CD4-positive, alpha-beta memory T cell (primary cell): ENCODE measurements at regions not wholly inside any gene's neighbourhood (a gene's known extent, or its start where the extent isn't known, plus 50 kb on each side); places are given as distances from the start of the nearest gene placed in this dataset.

Experiments
- CTCF ChIA-PET: fragments of 350-600 bp; sonication (Branson Sonifier 250); formaldehyde crosslinking; loops from one replicate; lab custom pipeline; 2021; ENCODE audit warnings: inconsistent platforms; ENCODE audit not compliant: partially characterized antibody; lab: Charles Lee
- POLR2A ChIA-PET: fragments of 350-600 bp; sonication (Branson Sonifier 250); formaldehyde crosslinking; loops from one replicate; lab custom pipeline; 2021; ENCODE audit not compliant: partially characterized antibody; lab: Charles Lee
- DNase-seq, 5 donors: peaks; one replicate each; pipeline versions ENCODE4 v3.0.0 to v3.0.0-alpha.2; 2020 to 2022; ENCODE audit warnings: mixed read lengths in 1 of 5
- H3K27ac ChIP-seq: one replicate; pipeline ENCODE4 v1.7.0; 2013; ENCODE audit warnings: low read depth, low read length
- H3K27me3 ChIP-seq: 2 replicates; pipeline ENCODE4 v1.7.0; 2013; ENCODE audit warnings: mild to moderate bottlenecking, low read length, moderate library complexity; ENCODE audit not compliant: insufficient read depth
- H3K36me3 ChIP-seq: 2 replicates; pipeline ENCODE4 v1.7.0; 2013; ENCODE audit warnings: mild to moderate bottlenecking, low read length, moderate library complexity; ENCODE audit not compliant: insufficient read depth
- H3K4me1 ChIP-seq: 2 replicates; pipeline ENCODE4 v1.7.0; 2013; ENCODE audit warnings: mild to moderate bottlenecking, low read length, moderate library complexity; ENCODE audit not compliant: insufficient read depth
- H3K4me3 ChIP-seq, 2 donors: one replicate each; pipeline ENCODE4 v1.7.0; 2013; ENCODE audit warnings: low read length in 2 of 2, mild to moderate bottlenecking in 1 of 2
- H3K9me3 ChIP-seq, 2 donors: one replicate each; pipeline ENCODE4 v1.7.0; 2013; ENCODE audit warnings: low read length in 2 of 2, control low read depth in 1 of 2; ENCODE audit not compliant: control insufficient read depth in 1 of 2
- H3K27ac Mint-ChIP-seq, 7 donors: one replicate each; pipeline ENCODE4 v1.8.0; 2020 to 2021; ENCODE audit warnings: mixed read lengths in 7 of 7, mild to moderate bottlenecking in 6 of 7, inconsistent platforms in 3 of 7, moderate library complexity in 3 of 7
- H3K27me3 Mint-ChIP-seq, 2 donors: one replicate each; pipeline ENCODE4 v1.8.0; 2020 to 2021; ENCODE audit warnings: mixed read lengths in 2 of 2
- H3K36me3 Mint-ChIP-seq, 2 donors: one replicate each; pipeline ENCODE4 v1.8.0; 2020 to 2021; ENCODE audit warnings: mixed read lengths in 2 of 2, inconsistent platforms in 1 of 2, mild to moderate bottlenecking in 1 of 2
- H3K4me1 Mint-ChIP-seq, 4 donors: one replicate each; pipeline ENCODE4 v1.8.0; 2020 to 2021; ENCODE audit warnings: mixed read lengths in 4 of 4, mild to moderate bottlenecking in 1 of 4
- H3K4me3 Mint-ChIP-seq, 8 donors: one replicate each; pipeline ENCODE4 v1.8.0; 2020 to 2021; ENCODE audit warnings: mixed read lengths in 8 of 8, mild to moderate bottlenecking in 7 of 8, moderate library complexity in 6 of 8, inconsistent platforms in 3 of 8
- H3K9me3 Mint-ChIP-seq, 8 donors: one replicate each; pipeline ENCODE4 v1.8.0; 2020 to 2021; ENCODE audit warnings: mixed read lengths in 8 of 8, mild to moderate bottlenecking in 5 of 8, inconsistent platforms in 3 of 8, moderate library complexity in 1 of 8
- intact Hi-C: fragments of 100-400 bp; cut with micrococcal nuclease; formaldehyde crosslinking; loops from one replicate; pipeline ENCODE4 v1.15.1; 2023

DNA sequence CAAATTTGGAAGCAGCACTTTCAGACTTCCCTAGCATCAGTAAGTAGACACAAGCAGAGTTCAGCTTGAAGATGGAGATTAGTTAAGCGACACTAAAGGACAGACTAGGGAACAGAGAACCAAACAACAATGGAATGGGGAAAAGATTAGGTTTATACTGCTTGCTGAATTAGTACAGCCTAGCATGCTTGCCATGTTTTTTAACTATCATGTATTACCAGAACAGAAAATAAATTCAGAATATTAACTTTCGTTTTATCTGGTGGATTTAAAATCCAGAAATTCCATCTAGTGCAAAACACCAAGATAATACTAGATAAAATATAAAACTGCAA lies 451.5 kb upstream of the SLC10A2 start:
- Histone ChIP-seq H3K27ac (no peak overlapping the region), H3K27me3 (no peaks in the 10 kb centered on the region), H3K9me3 (no peaks in the 10 kb centered on the region), H3K4me3 (no peak overlapping the region), H3K36me3 (no peaks in the 10 kb centered on the region), H3K4me1 (no peaks in the 10 kb centered on the region)
- DNase-seq: no peak
- Mint-ChIP-seq H3K9me3 (peaks cover 0 to 2% (median 0%) of the 10 kb centered on the region in 8 donors), H3K27ac (no peak overlapping the region), H3K36me3 (no peaks in the 10 kb centered on the region), H3K4me3 (no peak overlapping the region), H3K27me3 (no peaks in the 10 kb centered on the region), H3K4me1 (no peaks in the 10 kb centered on the region)
- ChIA-PET CTCF (no interaction called here), POLR2A (no interaction called here)
- intact Hi-C loops: no loop called here

DNA sequence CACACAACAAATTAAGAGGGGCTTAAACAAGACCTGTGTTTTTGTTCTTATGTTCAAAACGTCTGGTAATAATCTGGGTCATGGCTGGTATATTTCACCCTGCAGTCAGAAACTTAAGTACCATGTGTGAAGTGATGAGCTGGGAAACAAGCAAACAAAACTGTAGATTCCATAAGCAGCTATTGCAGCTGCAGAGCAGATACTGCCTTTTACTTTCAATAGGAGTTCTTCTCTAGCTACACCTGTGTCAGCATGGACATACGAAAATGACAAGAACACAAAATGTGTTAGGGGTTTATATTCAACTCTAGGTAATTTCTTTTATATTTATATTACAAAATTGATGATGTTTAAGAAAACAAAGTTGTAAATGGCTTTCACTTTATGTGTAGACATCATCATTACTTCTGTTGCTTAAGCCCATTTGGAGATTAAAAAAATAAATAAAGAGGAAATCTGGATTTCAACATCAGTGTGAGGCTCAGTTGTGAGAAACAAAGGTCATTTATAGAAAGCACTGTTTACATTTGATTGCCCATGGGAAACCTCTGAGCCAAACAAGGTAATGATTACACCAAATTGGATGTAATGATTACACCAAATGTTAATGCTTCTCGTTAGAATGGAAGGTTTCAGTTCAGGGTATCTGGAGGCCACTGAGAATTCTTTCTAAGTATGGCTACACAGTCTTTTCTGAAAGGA lies 451.0 kb upstream of the SLC10A2 start:
- POLR2A ChIA-PET: no interaction called here
- DNase-seq: no peak
- no peaks in the 10 kb centered on the region for H3K4me1 ChIP-seq
- no peak overlapping the region for H3K4me3 ChIP-seq
- Mint-ChIP-seq H3K36me3 (no peaks in the 10 kb centered on the region), H3K27me3 (no peaks in the 10 kb centered on the region), H3K4me1 (no peaks in the 10 kb centered on the region), H3K27ac (no peak overlapping the region), H3K9me3 (peaks cover 0 to 2% (median 0%) of the 10 kb centered on the region in 8 donors), H3K4me3 (no peak overlapping the region)
- CTCF ChIA-PET: no interaction called here
- intact Hi-C loops: no loop called here
- H3K27me3 ChIP-seq: no peaks in the 10 kb centered on the region
- no peaks in the 10 kb centered on the region for H3K9me3 ChIP-seq
- H3K36me3 ChIP-seq: no peaks in the 10 kb centered on the region
- no peak overlapping the region for H3K27ac ChIP-seq

DNA sequence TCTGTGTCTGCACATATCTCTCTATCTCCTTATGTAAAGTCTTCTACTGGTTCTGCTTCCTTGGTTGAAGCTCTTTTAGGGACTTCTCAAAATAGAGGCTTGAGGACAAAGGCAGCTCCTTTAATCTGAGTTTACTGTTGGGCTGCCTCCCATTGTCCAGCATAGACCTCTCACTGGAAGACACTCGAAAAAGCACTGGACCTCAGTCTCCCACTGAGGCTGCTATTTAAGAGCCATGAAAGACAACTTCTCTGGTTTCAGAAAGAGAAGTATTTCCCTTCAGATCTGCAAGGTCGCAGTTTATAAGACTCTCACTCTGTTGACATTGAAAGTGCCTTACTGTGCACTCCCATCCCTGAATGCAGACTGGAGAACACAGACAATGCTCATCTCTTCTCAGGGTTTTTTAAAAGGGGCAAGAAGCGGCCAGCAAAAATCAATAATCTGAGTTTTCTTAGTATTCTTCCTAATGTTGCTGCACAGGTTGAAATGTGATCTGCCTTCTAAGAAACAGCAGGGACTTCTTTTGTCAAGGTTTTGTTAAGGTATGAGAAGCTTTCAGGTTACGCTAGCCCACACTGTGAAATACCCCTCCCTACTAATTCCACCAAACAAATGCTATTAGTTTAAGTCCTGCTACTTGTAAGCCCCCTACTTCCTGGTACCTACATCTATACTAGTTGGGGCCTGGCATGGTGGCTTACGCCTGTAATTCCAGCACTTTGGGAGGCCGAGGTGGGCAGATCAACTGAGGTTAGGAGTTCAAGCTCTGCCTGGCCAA lies 450.0 kb upstream of the SLC10A2 start:
- H3K27ac ChIP-seq: no peak overlapping the region
- no peaks in the 10 kb centered on the region for H3K9me3 ChIP-seq
- H3K36me3 ChIP-seq: no peaks in the 10 kb centered on the region
- no peak for DNase-seq
- no peaks in the 10 kb centered on the region for H3K27me3 ChIP-seq
- no peak overlapping the region for H3K4me3 ChIP-seq
- Mint-ChIP-seq H3K4me1 (no peaks in the 10 kb centered on the region), H3K4me3 (no peak overlapping the region), H3K27ac (no peak overlapping the region), H3K9me3 (peaks cover 0 to 2% (median 0%) of the 10 kb centered on the region in 8 donors), H3K36me3 (no peaks in the 10 kb centered on the region), H3K27me3 (no peaks in the 10 kb centered on the region)
- ChIA-PET POLR2A (no interaction called here), CTCF (no interaction called here)
- intact Hi-C loops: no loop called here
- H3K4me1 ChIP-seq: no peaks in the 10 kb centered on the region

DNA sequence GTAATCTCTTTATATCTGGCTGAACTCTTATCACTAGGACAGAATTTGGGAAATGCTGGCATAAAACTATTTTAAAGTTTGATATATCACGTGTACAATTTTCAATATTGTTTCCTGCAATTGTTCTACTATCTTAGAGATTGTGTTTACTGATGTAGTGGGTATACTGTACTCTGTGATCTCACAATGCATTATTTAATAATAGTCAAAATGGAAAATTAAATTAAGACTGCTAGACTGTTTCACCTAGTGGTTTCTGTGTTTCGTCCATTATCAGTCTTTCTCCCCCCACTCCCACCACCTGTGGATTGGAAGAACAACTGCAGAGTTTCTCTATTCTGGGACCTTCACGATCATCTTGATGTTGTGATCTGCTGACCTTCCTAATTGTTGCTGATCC lies 449.2 kb upstream of the SLC10A2 start:
- DNase-seq: no peak
- Mint-ChIP-seq H3K4me3 (no peak overlapping the region), H3K9me3 (peaks cover 0 to 2% (median 0%) of the 10 kb centered on the region in 8 donors), H3K36me3 (no peaks in the 10 kb centered on the region), H3K4me1 (no peaks in the 10 kb centered on the region), H3K27ac (no peak overlapping the region), H3K27me3 (no peaks in the 10 kb centered on the region)
- Histone ChIP-seq H3K27ac (no peak overlapping the region), H3K9me3 (no peaks in the 10 kb centered on the region), H3K36me3 (no peaks in the 10 kb centered on the region), H3K27me3 (no peaks in the 10 kb centered on the region), H3K4me3 (no peak overlapping the region), H3K4me1 (no peaks in the 10 kb centered on the region)
- CTCF ChIA-PET: no interaction called here
- intact Hi-C loops: no loop called here
- POLR2A ChIA-PET: no interaction called here

DNA sequence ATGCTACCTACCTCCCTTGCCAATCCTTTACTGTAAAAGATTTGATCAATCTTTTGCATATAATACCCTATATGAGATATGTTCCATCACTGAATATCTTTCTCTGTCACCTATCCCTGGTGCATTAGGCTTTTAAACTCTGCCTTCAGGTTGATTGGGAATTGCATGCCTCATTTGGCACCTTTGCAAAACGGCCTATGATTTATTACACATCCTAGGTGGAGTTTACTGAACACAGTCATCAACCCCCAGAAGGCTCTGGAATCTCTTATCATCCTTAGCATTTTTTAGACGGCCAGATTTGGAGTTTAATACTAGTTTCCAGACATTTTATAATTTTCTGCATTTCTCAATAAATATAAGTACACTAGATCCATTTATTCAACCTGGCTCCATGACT lies 448.4 kb upstream of the SLC10A2 start:
- no peak for DNase-seq
- H3K27me3 Mint-ChIP-seq: no peaks in the 10 kb centered on the region
- Histone ChIP-seq H3K27me3 (no peaks in the 10 kb centered on the region), H3K4me1 (no peaks in the 10 kb centered on the region), H3K27ac (no peak overlapping the region), H3K4me3 (no peak overlapping the region), H3K9me3 (no peaks in the 10 kb centered on the region), H3K36me3 (no peaks in the 10 kb centered on the region)
- H3K4me3 Mint-ChIP-seq: no peak overlapping the region
- no peak overlapping the region for H3K27ac Mint-ChIP-seq
- ChIA-PET CTCF (no interaction called here), POLR2A (no interaction called here)
- H3K36me3 Mint-ChIP-seq: no peaks in the 10 kb centered on the region
- H3K9me3 Mint-ChIP-seq: peaks cover 0 to 3% (median 0%) of the 10 kb centered on the region in 8 donors
- intact Hi-C loops: no loop called here
- H3K4me1 Mint-ChIP-seq: no peaks in the 10 kb centered on the region

DNA sequence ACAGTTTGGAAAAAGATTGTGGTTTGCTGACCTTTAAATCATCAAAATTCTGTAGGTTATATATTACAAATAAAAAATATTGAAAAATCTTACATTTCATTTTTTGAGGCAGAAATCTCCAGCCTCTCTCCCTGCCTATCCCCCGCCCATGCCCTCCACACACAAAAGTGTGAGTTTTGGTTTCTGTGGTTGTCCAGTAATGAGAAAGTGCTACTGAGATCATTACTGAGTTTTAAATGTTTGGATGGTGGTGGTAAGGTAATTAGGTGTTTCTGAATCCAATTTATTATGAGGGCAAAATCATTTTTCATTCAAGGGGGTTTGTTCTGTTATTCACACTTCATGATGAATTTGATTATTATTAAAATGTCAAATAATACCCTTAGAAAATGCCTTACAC lies 448.0 kb upstream of the SLC10A2 start:
- CTCF ChIA-PET: no interaction called here
- H3K27ac Mint-ChIP-seq: no peak overlapping the region

DNA sequence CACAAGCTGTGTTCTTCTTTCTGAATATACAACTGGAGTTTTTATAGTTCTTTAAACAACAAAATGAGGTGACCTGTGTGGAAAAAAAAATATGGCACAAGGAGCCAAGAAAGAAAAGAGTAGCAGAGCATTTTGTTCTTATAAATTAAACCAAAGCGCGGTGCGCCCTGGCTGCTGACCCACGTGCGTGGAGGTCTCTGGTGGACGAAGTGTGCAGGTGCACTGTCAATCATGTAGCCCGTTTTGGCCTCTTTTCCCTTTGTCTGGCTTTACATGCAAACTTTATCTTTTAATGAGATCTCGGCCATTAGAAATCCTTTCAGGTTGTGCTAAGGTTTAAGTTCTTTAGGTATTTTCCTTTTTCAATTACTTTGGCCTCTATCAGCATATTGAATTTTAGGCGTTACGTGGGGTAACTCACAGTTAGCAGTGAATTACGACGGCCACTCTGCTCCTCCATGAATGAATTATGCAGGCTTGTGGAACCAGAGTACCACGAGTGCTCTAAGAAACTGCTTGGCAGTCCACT lies 443.9 kb upstream of the SLC10A2 start:
- Mint-ChIP-seq H3K36me3 (no peaks in the 10 kb centered on the region), H3K4me3 (no peak overlapping the region)
- CTCF ChIA-PET: no interaction called here

More for the DNA sequence above, 448.0 kb upstream of the SLC10A2 start:
- no peaks in the 10 kb centered on the region for H3K27me3 ChIP-seq
- no peaks in the 10 kb centered on the region for H3K4me1 ChIP-seq
- POLR2A ChIA-PET: no interaction called here
- Mint-ChIP-seq H3K4me1 (no peaks in the 10 kb centered on the region), H3K36me3 (no peaks in the 10 kb centered on the region), H3K27me3 (no peaks in the 10 kb centered on the region), H3K9me3 (peaks cover 0 to 3% (median under 1%) of the 10 kb centered on the region in 8 donors), H3K4me3 (no peak overlapping the region)
- H3K36me3 ChIP-seq: no peaks in the 10 kb centered on the region
- intact Hi-C loops: no loop called here
- no peaks in the 10 kb centered on the region for H3K9me3 ChIP-seq
- no peak for DNase-seq
- H3K27ac ChIP-seq: no peak overlapping the region
- H3K4me3 ChIP-seq: no peak overlapping the region

More for the DNA sequence above, 443.9 kb upstream of the SLC10A2 start:
- POLR2A ChIA-PET: no interaction called here
- no peaks in the 10 kb centered on the region for H3K4me1 ChIP-seq
- intact Hi-C loops: no loop called here
- H3K36me3 ChIP-seq: no peaks in the 10 kb centered on the region
- Mint-ChIP-seq H3K9me3 (peaks cover 0 to 8% (median 4%) of the 10 kb centered on the region in 8 donors), H3K27me3 (no peaks in the 10 kb centered on the region), H3K27ac (no peak overlapping the region), H3K4me1 (no peaks in the 10 kb centered on the region)
- H3K9me3 ChIP-seq: no peaks in the 10 kb centered on the region
- H3K27ac ChIP-seq: no peak overlapping the region
- no peak overlapping the region for H3K4me3 ChIP-seq
- no peak for DNase-seq
- H3K27me3 ChIP-seq: no peaks in the 10 kb centered on the region
